ENCODE measurements at regions not wholly inside any gene's neighbourhood (a gene's known extent, or its start where the extent isn't known, plus 50 kb on each side); places are given as distances from the start of the nearest gene placed in this dataset.

- no peak for TF ChIP-seq CTCF (optimal IDR thresholded peaks at IDR 0.05 in 1 of 3, IDR thresholded peaks at IDR 0.05 in 1 of 3, conservative IDR thresholded peaks at IDR 0.05 in 1 of 3; ENCODE audit: extremely low read depth in 1 of 3, insufficient read depth in 2 of 3, low read length in 3 of 3)
- TF ChIP-seq EZH2 (IDR thresholded peaks at IDR 0.05; ENCODE audit: low read length): no peak
Observed at GRCh38 chr5:40361378-40361777, 318.3 kb upstream of the PTGER4 start.
